WI38 (cell line): ENCODE measurements at regions not wholly inside any gene's neighbourhood (a gene's known extent, or its start where the extent isn't known, plus 50 kb on each side); places are given as distances from the start of the nearest gene placed in this dataset.

ENCODE experiments used
- H3K4me3 ChIP-seq: 2 replicates; pipeline ENCODE4 v1.5.1; 2011; ENCODE audit warnings: low read depth, mild to moderate bottlenecking, control low read depth, low read length
- TF ChIP-seq, protein P1 (sequence below): IDR thresholded peaks from 2 replicates; pipeline ENCODE4 v1.5.1; 2012; ENCODE audit warnings: low read depth, mild to moderate bottlenecking, control low read depth, low read length

DNA sequence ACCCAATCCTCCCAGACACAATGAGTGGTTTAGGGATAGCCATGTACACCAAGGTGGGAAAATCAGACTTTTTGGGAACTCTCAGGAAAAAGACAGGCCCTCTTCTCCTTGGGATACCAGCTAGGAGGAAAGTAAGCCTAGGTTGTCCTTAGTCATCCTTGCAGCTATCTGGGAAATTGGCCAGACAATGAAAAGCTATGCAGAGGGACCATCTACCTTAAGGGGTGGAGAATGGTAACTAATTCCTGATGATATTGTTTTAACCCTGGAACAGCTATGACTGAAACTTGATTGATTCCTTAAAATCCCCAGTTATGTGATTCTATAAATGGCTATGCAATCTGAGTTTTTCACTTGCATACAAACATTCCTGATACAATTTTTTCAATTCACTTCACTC is 88.9 kb upstream of the BNC2 start:
- no peak overlapping the region for H3K4me3 ChIP-seq
- TF ChIP-seq, protein P1, sequence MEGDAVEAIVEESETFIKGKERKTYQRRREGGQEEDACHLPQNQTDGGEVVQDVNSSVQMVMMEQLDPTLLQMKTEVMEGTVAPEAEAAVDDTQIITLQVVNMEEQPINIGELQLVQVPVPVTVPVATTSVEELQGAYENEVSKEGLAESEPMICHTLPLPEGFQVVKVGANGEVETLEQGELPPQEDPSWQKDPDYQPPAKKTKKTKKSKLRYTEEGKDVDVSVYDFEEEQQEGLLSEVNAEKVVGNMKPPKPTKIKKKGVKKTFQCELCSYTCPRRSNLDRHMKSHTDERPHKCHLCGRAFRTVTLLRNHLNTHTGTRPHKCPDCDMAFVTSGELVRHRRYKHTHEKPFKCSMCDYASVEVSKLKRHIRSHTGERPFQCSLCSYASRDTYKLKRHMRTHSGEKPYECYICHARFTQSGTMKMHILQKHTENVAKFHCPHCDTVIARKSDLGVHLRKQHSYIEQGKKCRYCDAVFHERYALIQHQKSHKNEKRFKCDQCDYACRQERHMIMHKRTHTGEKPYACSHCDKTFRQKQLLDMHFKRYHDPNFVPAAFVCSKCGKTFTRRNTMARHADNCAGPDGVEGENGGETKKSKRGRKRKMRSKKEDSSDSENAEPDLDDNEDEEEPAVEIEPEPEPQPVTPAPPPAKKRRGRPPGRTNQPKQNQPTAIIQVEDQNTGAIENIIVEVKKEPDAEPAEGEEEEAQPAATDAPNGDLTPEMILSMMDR: no peak

DNA sequence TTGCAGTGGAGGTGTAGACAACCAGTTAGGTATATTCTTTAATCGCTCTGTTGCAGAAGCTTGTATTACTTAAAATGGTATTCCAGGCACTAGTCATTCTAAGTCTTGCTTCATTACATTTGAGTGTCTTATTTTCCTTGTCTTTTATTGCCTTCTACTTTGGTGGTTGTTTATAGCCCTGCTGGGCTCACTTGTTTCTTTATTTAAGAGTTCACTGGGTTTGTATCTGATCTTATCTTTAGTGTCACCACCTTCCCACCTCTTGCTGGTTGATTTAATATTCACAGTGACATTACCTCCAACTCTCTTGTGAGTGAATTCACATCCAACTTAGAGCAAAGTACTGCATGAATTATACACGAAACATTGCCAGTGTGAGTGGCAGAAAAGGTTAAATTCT is 83.6 kb upstream of the BNC2 start:
- H3K4me3 ChIP-seq: no peak overlapping the region
- TF ChIP-seq, protein P1: no peak

DNA sequence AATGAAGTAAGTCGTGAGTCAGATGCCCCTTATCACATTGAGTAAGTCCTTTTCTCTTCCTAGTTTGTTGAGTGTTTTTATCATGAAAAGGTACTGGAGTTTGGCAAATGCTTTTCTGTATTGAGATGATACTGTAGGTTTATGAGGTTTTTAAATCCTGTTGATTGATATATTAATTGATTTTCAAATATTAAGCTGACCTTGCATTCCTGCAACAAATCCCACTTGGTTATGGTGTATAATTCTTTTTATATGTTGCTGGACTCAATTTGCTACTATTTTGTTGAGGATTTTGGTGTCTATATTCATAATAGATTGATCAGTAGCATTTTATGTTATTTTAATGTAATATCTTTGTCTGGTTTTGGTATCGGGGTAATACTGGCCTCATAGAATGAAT is 81.0 kb upstream of the BNC2 start:
- H3K4me3 ChIP-seq: no peak overlapping the region
- TF ChIP-seq, protein P1: no peak

DNA sequence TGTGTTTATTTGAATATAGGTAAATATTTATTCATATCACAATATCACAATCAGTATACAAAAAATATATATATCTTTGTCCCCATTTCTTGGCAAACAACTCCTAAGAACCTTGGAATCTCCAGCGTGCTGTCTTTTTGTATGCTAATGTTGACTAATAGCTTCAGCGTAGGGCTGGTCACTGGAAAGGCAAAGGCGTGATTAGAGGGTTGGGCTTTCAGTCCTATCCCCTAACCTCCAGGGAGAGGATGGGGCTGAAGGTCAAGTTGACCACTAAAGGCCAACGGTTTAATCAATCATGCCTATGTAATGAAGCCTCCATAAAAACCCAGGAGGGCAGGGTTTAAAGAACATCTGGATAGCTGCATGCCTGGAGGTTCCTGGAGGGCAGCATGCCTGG is 79.6 kb upstream of the BNC2 start:
- TF ChIP-seq, protein P1: no peak
- H3K4me3 ChIP-seq: no peak overlapping the region

DNA sequence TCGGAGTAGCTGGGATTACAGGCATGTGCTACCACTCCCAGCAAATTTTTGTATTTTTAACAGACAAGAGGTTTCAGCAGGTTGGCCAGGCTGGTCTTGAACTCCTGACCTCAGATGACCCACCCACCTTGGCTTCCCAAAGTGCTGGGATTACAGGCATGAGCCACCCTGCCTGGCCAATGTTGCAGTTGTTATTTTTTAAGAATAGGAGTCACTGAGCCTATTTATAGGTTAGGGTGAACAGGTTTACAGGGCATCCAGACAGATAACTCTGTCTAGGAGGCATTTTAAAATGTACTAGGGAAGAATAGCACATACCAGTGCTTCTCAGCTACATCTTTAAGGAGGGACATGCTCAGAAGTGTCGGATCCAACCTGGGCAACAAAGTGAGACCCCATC is 60.1 kb upstream of the BNC2 start:
- TF ChIP-seq, protein P1: no peak

DNA sequence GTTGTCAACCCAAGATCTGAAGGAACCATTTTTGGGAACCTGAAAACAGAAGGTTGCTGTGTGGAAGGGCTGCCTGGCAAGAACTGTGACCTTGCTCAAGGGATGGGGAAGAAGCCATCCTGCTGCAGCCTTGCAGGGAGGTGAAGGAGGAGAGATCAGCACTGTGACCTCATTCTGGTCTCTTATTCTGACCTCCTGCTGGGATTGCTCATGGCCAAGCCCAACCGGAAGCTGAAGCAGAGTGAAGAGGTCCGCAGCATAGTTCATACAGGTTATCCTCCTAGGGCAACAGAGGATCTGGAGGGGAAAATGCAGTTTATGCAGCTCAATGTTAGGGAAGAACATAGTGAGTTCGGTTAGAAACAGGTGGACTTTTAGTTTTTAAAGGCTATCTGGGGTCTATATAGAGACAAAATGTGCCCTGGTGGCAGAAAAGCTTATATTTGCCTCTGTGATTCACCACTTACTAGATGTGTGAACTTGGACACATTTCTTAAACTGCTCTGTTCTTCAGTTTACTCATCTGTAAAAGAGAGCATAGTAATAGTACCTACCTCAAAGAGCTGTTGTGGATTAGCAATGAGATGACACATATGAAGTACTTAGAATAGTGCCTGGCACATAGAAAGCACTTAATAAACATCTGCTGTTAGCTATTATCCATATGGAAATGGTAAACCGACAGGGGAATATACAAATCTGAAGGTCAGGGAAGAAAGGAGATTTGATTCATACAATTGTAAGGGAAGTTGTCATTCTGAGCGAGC is 57.9 kb upstream of the BNC2 start:
- no peak overlapping the region for H3K4me3 ChIP-seq
- TF ChIP-seq, protein P1: no peak

More for the DNA sequence above, 60.1 kb upstream of the BNC2 start:
- H3K4me3 ChIP-seq: no peak overlapping the region

DNA sequence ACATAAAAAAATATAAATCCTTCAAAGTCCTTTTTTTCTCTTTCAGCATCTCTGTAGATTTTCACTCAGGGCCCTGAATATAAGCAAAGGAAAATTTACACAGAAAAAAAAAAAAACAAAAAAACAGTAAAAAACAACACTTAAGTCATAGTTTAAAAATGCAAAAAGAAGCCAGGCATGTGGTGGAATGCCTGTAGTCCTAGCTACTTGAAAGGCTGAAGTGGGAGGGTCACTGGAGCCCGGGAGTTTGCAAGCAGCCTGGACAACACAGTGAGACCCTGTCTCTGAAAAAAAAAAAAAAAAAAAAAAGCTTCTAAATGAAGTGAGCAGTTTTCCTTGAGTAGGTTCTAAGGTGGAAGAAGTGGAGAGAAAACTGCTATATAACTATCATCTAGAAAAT is 55.0 kb upstream of the BNC2 start:
- TF ChIP-seq, protein P1: no peak
- no peak overlapping the region for H3K4me3 ChIP-seq
